GM12872 (cell line): ENCODE measurements at regions not wholly inside any gene's neighbourhood (a gene's known extent, or its start where the extent isn't known, plus 50 kb on each side); places are given as distances from the start of the nearest gene placed in this dataset.

ENCODE experiments used
- TF ChIP-seq, protein P1 (sequence below): IDR thresholded peaks from 3 replicates; pipeline ENCODE4 v1.5.1; 2011; ENCODE audit warnings: low read depth, mild to moderate bottlenecking, low read length, moderate library complexity; ENCODE audit not compliant: insufficient read depth

DNA sequence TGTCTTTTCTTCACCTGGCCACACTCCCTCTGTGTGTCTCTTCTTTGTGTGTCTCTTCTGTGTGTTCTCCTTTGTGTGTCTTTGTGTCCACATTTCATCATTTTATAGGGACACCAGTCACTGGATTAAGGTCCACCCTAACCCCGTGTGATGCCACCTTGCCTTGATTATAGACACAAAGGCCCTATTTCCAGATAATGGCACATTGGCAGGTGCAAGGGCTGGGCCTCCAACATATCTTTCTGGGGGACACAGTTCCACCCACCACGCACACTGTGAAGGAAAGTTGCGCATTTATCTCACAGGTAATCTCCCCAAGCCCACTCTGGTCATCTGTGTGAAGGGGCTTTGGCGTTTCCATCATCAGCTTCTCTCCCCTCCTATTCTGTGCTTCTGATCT lies 334.6 kb upstream of the IRX1 start:
- TF ChIP-seq, protein P1, sequence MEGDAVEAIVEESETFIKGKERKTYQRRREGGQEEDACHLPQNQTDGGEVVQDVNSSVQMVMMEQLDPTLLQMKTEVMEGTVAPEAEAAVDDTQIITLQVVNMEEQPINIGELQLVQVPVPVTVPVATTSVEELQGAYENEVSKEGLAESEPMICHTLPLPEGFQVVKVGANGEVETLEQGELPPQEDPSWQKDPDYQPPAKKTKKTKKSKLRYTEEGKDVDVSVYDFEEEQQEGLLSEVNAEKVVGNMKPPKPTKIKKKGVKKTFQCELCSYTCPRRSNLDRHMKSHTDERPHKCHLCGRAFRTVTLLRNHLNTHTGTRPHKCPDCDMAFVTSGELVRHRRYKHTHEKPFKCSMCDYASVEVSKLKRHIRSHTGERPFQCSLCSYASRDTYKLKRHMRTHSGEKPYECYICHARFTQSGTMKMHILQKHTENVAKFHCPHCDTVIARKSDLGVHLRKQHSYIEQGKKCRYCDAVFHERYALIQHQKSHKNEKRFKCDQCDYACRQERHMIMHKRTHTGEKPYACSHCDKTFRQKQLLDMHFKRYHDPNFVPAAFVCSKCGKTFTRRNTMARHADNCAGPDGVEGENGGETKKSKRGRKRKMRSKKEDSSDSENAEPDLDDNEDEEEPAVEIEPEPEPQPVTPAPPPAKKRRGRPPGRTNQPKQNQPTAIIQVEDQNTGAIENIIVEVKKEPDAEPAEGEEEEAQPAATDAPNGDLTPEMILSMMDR = no peak

- TF ChIP-seq, protein P1 = no peak
Measured at GRCh38 chr5:3258050-3258449, 337.6 kb upstream of the IRX1 start.

GRCh38 chr5:3252235-3252634 lies 343.4 kb upstream of the IRX1 start:
- TF ChIP-seq, protein P1 = no peak

DNA sequence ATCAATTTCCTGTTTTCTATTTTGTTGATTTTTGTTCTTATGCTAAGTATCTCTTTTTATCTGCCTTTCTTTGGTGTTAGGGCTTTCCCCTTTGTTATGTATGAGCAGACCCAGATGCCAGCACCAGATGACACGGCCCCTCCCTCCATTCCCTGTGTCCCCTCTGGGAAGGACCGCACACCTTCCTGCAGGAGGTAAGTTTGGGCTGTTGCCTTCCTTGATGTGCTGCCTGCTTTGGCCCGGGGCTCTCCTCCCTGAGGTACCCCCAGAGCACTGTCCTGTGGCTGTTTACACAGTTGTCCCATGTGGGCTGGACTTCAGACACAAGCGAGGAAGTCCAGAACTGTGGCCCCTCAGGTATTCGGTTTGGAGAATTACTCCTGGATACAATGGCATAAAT lies 343.8 kb upstream of the IRX1 start:
- TF ChIP-seq, protein P1 = no peak

GRCh38 chr5:3249401-3249800 lies 346.2 kb upstream of the IRX1 start:
- TF ChIP-seq, protein P1 = no peak

- TF ChIP-seq, protein P1 = no peak
Measured at GRCh38 chr5:3237276-3237868, 358.3 kb upstream of the IRX1 start.

DNA sequence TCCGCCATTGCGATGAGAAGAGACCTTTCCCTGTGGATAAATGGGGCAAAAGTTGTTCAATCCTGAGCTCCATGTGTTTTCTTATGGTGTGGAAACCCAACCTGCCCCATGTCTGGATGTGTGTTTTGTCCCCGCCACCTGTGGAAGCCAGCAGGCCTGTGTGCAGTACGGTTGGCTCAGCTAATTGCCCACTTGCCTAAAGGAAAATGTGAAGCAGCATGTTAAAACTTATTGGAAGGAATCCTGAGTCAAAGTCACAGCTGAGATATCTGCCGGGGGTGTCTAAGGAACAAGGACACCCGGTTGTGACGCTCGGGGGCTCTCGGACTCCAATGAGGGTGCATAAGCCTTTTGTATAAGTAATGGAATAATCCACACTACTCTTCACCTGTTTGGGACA lies 361.1 kb upstream of the IRX1 start:
- TF ChIP-seq, protein P1 = no peak

GRCh38 chr5:3230941-3231340 lies 364.7 kb upstream of the IRX1 start:
- TF ChIP-seq, protein P1 = no peak
